PC-3 (cell line): ENCODE measurements at regions not wholly inside any gene's neighbourhood (a gene's known extent, or its start where the extent isn't known, plus 50 kb on each side); places are given as distances from the start of the nearest gene placed in this dataset.

Experiments used
- EZH2 ChIP-seq: fragments of 300-600 bp; sonication (generic); IDR thresholded peaks from one replicate; pipeline ENCODE4 v1.6.1; 2017; ENCODE audit warnings: antibody characterized with exemption, mild to moderate bottlenecking, low read length; ENCODE audit not compliant: unreplicated experiment
- EZH2phosphoT487 ChIP-seq: fragments of 300-600 bp; sonication (generic); IDR thresholded peaks from 2 replicates; pipeline ENCODE4 v1.6.1; 2018; ENCODE audit warnings: mild to moderate bottlenecking, antibody characterized with exemption, low read length, borderline replicate concordance
- TF ChIP-seq, protein P1 (sequence below): fragments of 300-600 bp; sonication (generic); conservative IDR thresholded peaks from 2 replicates; pipeline ENCODE4 v1.5.1; 2017; ENCODE audit warnings: antibody characterized with exemption, low read depth, mild to moderate bottlenecking, low read length

- TF ChIP-seq, protein P1, sequence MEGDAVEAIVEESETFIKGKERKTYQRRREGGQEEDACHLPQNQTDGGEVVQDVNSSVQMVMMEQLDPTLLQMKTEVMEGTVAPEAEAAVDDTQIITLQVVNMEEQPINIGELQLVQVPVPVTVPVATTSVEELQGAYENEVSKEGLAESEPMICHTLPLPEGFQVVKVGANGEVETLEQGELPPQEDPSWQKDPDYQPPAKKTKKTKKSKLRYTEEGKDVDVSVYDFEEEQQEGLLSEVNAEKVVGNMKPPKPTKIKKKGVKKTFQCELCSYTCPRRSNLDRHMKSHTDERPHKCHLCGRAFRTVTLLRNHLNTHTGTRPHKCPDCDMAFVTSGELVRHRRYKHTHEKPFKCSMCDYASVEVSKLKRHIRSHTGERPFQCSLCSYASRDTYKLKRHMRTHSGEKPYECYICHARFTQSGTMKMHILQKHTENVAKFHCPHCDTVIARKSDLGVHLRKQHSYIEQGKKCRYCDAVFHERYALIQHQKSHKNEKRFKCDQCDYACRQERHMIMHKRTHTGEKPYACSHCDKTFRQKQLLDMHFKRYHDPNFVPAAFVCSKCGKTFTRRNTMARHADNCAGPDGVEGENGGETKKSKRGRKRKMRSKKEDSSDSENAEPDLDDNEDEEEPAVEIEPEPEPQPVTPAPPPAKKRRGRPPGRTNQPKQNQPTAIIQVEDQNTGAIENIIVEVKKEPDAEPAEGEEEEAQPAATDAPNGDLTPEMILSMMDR: no peak
- TF ChIP-seq EZH2phosphoT487: no peak
- TF ChIP-seq EZH2: no peak
These were observed 931.0 kb downstream of the NLGN4Y start for GRCh38 chrY:15455133-15455937.
